SK-N-SH treated with all-trans-retinoic acid at 6 μM for 48 hours (cell line): ENCODE measurements at regions not wholly inside any gene's neighbourhood (a gene's known extent, or its start where the extent isn't known, plus 50 kb on each side); places are given as distances from the start of the nearest gene placed in this dataset.

Source experiments
- ATAC-seq: fragments of 200-7000 bp; cut with Tn5 transposase; 3 replicates; pipeline ENCODE4 v1.9.1; 2020; ENCODE audit warnings: mild to moderate bottlenecking, moderate library complexity
- ARNTL ChIP-seq: fragments of 450-650 bp; formaldehyde crosslinking; IDR thresholded peaks from 2 replicates; pipeline ENCODE4 v1.5.0; 2020; ENCODE audit warnings: low read depth, mild to moderate bottlenecking, moderate library complexity, borderline replicate concordance
- ESRRG ChIP-seq: fragments of 250-450 bp; sonication (Bioruptor Pico); IDR thresholded peaks from 2 replicates; pipeline ENCODE4 v1.6.1; 2021; ENCODE audit warnings: mild to moderate bottlenecking
- GLIS3 ChIP-seq: fragments of 250-450 bp; sonication (Bioruptor Pico); IDR thresholded peaks from 2 replicates; pipeline ENCODE4 v1.5.0; 2020; ENCODE audit warnings: mild to moderate bottlenecking, moderate library complexity
- ISL1 ChIP-seq: fragments of 250-450 bp; sonication (Bioruptor Pico); IDR thresholded peaks from 2 replicates; pipeline ENCODE4 v2.1.2; 2022; ENCODE audit warnings: mild to moderate bottlenecking, moderate library complexity
- OSR1 ChIP-seq: fragments of 250-450 bp; sonication (Bioruptor Pico); IDR thresholded peaks from 2 replicates; pipeline ENCODE4 v1.8.0; 2022; ENCODE audit warnings: moderate library complexity, mild to moderate bottlenecking, inconsistent platforms
- PPARA ChIP-seq: fragments of 250-450 bp; sonication (Bioruptor Pico); IDR thresholded peaks from 2 replicates; pipeline ENCODE4 v1.5.0; 2020; ENCODE audit warnings: mild to moderate bottlenecking, borderline replicate concordance
- RARB ChIP-seq: fragments of 250-450 bp; sonication (Bioruptor Pico); IDR thresholded peaks from 2 replicates; pipeline ENCODE4 v1.8.0; 2021; ENCODE audit warnings: mild to moderate bottlenecking, moderate library complexity
- SNAI2 ChIP-seq: fragments of 250-450 bp; sonication (Bioruptor Pico); IDR thresholded peaks from 2 replicates; pipeline ENCODE4 v1.5.0; 2020; ENCODE audit warnings: mild to moderate bottlenecking, moderate library complexity
- TCF4 ChIP-seq: fragments of 250-450 bp; sonication (Bioruptor Pico); IDR thresholded peaks from 2 replicates; pipeline ENCODE4 v1.8.0; 2021; ENCODE audit warnings: mild to moderate bottlenecking, moderate library complexity, borderline replicate concordance
- TOX ChIP-seq: fragments of 250-450 bp; sonication (Bioruptor Pico); IDR thresholded peaks from 2 replicates; pipeline ENCODE4 v1.8.0; 2021; ENCODE audit warnings: mild to moderate bottlenecking, moderate library complexity, borderline replicate concordance
- ZC3H10 ChIP-seq: fragments of 250-450 bp; sonication (Bioruptor Pico); IDR thresholded peaks from 2 replicates; pipeline ENCODE4 v1.5.1; 2021; ENCODE audit warnings: mild to moderate bottlenecking, moderate library complexity
- ZFP30 ChIP-seq: fragments of 450-650 bp; formaldehyde crosslinking; IDR thresholded peaks from 2 replicates; pipeline ENCODE4 v1.5.0; 2022; ENCODE audit warnings: mild to moderate bottlenecking, moderate library complexity
- ZNF70 ChIP-seq: fragments of 450-650 bp; formaldehyde crosslinking; IDR thresholded peaks from 2 replicates; pipeline ENCODE4 v1.5.0; 2020; ENCODE audit warnings: mild to moderate bottlenecking, moderate library complexity
- ZNF8 ChIP-seq: fragments of 450-650 bp; formaldehyde crosslinking; IDR thresholded peaks from 2 replicates; pipeline ENCODE4 v1.5.0; 2020; ENCODE audit warnings: mild to moderate bottlenecking, moderate library complexity
- TF ChIP-seq, protein P1 (sequence below): fragments of 250-450 bp; sonication (Bioruptor Pico); IDR thresholded peaks from 2 replicates; pipeline ENCODE4 v1.5.1; 2021; ENCODE audit warnings: mild to moderate bottlenecking, moderate library complexity
- TF ChIP-seq, protein P2 (sequence below): fragments of 250-450 bp; sonication (Bioruptor Pico); IDR thresholded peaks from 2 replicates; pipeline ENCODE4 v1.8.0; 2020; ENCODE audit warnings: mild to moderate bottlenecking, moderate library complexity, borderline replicate concordance
- TF ChIP-seq, protein P3 (sequence below): fragments of 250-450 bp; sonication (Bioruptor Pico); IDR thresholded peaks from 2 replicates; pipeline ENCODE4 v1.5.1; 2020; ENCODE audit warnings: low read depth, mild to moderate bottlenecking, moderate library complexity

DNA sequence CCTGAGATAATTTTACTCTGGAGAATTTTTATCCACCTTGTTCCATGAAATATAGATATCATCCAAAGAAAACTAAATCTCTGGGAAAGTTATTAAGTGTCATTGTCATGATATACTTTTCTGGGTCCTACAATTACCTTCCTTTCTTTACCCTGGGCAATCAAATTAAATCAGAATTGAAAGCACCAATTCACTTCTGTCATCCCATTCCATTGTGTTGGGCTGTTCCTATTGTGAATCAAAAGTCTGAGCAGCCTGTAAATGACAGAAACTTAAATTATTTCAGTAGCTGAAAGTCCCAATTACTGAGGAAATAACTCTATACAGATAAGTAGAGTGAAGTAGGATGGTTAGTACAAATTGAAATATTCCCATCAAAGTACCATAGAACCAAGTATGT, 1284.2 kb downstream of the EFNB2 start:
- no peak for ATAC-seq
- TF ChIP-seq, protein P1, sequence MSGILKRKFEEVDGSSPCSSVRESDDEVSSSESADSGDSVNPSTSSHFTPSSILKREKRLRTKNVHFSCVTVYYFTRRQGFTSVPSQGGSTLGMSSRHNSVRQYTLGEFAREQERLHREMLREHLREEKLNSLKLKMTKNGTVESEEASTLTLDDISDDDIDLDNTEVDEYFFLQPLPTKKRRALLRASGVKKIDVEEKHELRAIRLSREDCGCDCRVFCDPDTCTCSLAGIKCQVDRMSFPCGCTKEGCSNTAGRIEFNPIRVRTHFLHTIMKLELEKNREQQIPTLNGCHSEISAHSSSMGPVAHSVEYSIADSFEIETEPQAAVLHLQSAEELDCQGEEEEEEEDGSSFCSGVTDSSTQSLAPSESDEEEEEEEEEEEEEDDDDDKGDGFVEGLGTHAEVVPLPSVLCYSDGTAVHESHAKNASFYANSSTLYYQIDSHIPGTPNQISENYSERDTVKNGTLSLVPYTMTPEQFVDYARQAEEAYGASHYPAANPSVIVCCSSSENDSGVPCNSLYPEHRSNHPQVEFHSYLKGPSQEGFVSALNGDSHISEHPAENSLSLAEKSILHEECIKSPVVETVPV (CRISPR knock-in tag): no peak
- no peak for TF ChIP-seq OSR1 (CRISPR knock-in tag)
- no peak for TF ChIP-seq ARNTL
- no peak for TF ChIP-seq ZFP30 (CRISPR knock-in tag)
- TF ChIP-seq PPARA (CRISPR knock-in tag): no peak
- TF ChIP-seq ISL1 (CRISPR knock-in tag): no peak

DNA sequence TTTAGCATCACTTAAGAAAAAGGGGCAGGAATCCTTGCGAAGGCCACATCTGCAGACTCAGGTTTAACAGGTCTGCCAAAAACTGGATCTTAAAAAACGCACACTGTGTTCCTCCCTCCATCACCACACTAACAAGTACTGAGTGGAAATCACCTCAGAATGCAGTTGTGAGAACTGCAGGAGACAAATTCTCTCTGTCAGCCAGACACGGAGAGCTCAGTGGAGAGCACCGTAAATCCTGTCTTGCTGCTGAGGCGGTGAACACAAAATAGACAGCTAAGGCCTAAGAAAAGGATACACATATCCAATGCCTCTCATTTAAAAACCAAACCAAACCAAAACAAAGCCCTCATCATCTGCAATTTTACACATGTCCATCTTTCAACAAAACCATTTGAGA, 1287.6 kb downstream of the EFNB2 start:
- TF ChIP-seq GLIS3 (CRISPR knock-in tag) (no peak), ARNTL (no peak), TOX (CRISPR knock-in tag) (no peak)
- TF ChIP-seq, protein P2, sequence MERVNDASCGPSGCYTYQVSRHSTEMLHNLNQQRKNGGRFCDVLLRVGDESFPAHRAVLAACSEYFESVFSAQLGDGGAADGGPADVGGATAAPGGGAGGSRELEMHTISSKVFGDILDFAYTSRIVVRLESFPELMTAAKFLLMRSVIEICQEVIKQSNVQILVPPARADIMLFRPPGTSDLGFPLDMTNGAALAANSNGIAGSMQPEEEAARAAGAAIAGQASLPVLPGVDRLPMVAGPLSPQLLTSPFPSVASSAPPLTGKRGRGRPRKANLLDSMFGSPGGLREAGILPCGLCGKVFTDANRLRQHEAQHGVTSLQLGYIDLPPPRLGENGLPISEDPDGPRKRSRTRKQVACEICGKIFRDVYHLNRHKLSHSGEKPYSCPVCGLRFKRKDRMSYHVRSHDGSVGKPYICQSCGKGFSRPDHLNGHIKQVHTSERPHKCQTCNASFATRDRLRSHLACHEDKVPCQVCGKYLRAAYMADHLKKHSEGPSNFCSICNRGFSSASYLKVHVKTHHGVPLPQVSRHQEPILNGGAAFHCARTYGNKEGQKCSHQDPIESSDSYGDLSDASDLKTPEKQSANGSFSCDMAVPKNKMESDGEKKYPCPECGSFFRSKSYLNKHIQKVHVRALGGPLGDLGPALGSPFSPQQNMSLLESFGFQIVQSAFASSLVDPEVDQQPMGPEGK (CRISPR knock-in tag): no peak
- ATAC-seq: no peak

DNA sequence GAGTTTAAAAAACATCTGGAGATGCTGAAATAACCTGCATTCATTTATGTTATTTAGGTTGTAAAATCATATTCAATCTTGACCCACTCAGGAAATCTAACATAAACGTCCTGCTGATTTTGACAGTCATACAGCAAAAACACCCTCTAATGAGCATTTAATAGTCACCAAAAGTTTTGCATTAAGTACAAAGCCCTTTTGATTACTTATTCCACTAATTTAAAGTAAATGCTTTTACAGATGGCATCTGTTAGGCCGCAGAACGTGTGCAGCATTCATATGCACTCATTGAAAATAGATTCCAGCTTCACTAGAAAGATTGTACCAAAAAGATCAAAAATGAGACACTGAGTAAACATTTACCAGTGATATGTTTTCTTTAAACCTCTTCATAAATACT, 1295.1 kb downstream of the EFNB2 start:
- TF ChIP-seq ZFP30 (CRISPR knock-in tag) (no peak), ARNTL (no peak), RARB (CRISPR knock-in tag) (no peak)
- ATAC-seq: no peak

DNA sequence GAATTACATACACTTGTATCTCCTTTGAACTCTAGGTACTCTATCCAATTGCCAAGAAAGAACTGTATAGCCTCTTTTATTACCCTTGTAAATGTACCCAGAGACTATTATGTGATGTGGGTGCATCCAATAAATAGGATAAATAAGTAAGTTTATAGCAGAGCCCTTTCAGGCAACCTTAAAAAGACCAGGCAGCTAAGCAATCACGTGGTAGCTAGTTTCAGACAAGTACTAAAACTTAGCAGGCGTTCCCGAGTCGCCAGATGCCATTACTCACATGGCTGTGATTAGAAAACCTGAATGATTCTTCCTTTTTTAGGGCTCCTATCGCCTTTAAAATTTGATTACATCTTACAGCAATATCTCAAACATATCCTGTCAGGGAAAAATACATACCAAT, 1303.0 kb downstream of the EFNB2 start:
- ATAC-seq: no peak
- TF ChIP-seq, protein P3, sequence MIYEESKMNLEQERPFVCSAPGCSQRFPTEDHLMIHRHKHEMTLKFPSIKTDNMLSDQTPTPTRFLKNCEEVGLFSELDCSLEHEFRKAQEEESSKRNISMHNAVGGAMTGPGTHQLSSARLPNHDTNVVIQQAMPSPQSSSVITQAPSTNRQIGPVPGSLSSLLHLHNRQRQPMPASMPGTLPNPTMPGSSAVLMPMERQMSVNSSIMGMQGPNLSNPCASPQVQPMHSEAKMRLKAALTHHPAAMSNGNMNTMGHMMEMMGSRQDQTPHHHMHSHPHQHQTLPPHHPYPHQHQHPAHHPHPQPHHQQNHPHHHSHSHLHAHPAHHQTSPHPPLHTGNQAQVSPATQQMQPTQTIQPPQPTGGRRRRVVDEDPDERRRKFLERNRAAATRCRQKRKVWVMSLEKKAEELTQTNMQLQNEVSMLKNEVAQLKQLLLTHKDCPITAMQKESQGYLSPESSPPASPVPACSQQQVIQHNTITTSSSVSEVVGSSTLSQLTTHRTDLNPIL (CRISPR knock-in tag): no peak
- TF ChIP-seq ARNTL: no peak
- no peak for TF ChIP-seq OSR1 (CRISPR knock-in tag)
- no peak for TF ChIP-seq PPARA (CRISPR knock-in tag)
- no peak for TF ChIP-seq TOX (CRISPR knock-in tag)
- TF ChIP-seq ZNF70 (CRISPR knock-in tag): no peak
- TF ChIP-seq SNAI2 (CRISPR knock-in tag): no peak
- TF ChIP-seq, protein P2 (CRISPR knock-in tag): no peak
- TF ChIP-seq ESRRG (CRISPR knock-in tag): no peak

DNA sequence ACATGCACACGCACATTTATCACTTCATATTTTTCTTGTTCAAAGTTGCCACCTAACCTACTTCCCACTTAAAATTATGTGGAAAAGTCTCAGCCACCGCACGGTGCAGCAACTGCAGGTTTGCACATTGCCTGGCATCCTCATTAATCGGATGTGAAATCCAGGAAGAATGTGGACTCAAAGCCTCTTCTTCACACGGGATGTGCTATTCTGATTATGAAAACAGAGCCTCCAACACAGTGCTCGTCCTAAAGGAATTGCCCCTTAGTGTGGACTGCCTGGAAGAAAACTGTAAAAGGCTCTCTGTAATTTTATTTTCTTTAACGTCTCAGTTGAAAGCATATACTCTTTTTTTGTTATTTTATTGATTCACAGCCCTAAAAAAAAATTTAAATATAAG, 1303.5 kb downstream of the EFNB2 start:
- TF ChIP-seq SNAI2 (CRISPR knock-in tag) (no peak), ZC3H10 (CRISPR knock-in tag) (no peak), OSR1 (CRISPR knock-in tag) (no peak), ARNTL (no peak), ZNF70 (CRISPR knock-in tag) (no peak), ZNF8 (CRISPR knock-in tag) (no peak), ISL1 (CRISPR knock-in tag) (no peak), TCF4 (CRISPR knock-in tag) (no peak), ESRRG (CRISPR knock-in tag) (no peak), RARB (CRISPR knock-in tag) (no peak)
- TF ChIP-seq, protein P3 (CRISPR knock-in tag): no peak
- no peak for ATAC-seq
